ENCODE measurements at regions not wholly inside any gene's neighbourhood (a gene's known extent, or its start where the extent isn't known, plus 50 kb on each side); places are given as distances from the start of the nearest gene placed in this dataset.

DNA sequence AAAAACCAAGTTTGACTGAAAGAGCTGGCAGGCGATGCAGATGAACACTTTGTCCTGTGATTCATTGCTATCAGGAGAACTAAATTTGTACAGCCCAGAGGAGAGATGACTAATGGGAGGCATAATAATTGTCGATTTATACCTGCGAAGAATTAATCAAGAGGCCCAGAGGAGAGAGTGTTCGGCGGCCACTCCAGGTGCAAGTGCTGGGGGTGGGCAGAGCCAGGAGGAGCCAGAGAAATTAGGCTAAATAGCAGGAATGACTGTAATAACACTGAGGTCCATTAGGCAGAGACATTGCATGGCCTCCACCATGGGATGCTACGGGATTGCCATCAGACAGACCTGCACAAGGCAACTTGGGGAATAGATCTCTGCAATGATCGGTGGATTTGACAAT, 107.7 kb upstream of the UQCRFS1 start:
- peaks cover 0 to 19% of the 10 kb centered on the region in 2 donors for H3K27me3 ChIP-seq
- no peaks in the 10 kb centered on the region for H3K9me3 ChIP-seq
- intact Hi-C loops (cut with DNase I): no loop called here
- no peaks in the 10 kb centered on the region for H3K36me3 ChIP-seq
- ATAC-seq: no peak
- no peak for DNase-seq
- H3K27ac ChIP-seq: no peak overlapping the region
- TF ChIP-seq CTCF (IDR thresholded peaks at IDR 0.05): no peak
- no peak overlapping the region for H3K4me3 ChIP-seq
- no peaks in the 10 kb centered on the region for H3K4me1 ChIP-seq

GRCh38 chr19:29321116-29321515, 108.2 kb upstream of the UQCRFS1 start:
- no peak for TF ChIP-seq CTCF (IDR thresholded peaks at IDR 0.05)
- no peaks in the 10 kb centered on the region for H3K4me1 ChIP-seq
- H3K4me3 ChIP-seq: no peak overlapping the region
- no peaks in the 10 kb centered on the region for H3K36me3 ChIP-seq
- DNase-seq (no peak), ATAC-seq (no peak)
- intact Hi-C loops (cut with DNase I): no loop called here
- H3K27ac ChIP-seq: no peak overlapping the region
- H3K27me3 ChIP-seq: peaks cover 0 to 19% of the 10 kb centered on the region in 2 donors
- no peaks in the 10 kb centered on the region for H3K9me3 ChIP-seq

- no peak for TF ChIP-seq CTCF (IDR thresholded peaks at IDR 0.05)
- peaks cover 0 to 2% of the 10 kb centered on the region in 2 donors for H3K9me3 ChIP-seq
- H3K4me1 ChIP-seq: no peaks in the 10 kb centered on the region
- ATAC-seq: no peak
- H3K4me3 ChIP-seq: no peak overlapping the region
- intact Hi-C loops (cut with DNase I): no loop called here
- peaks cover 0 to 25% of the 10 kb centered on the region in 2 donors for H3K27me3 ChIP-seq
- no peaks in the 10 kb centered on the region for H3K36me3 ChIP-seq
- H3K27ac ChIP-seq: no peak overlapping the region
- no peak for DNase-seq
Measured at GRCh38 chr19:29323021-29323430, 110.1 kb upstream of the UQCRFS1 start.

GRCh38 chr19:29323440-29324290, 110.7 kb upstream of the UQCRFS1 start:
- DNase-seq: no peak
- TF ChIP-seq CTCF (IDR thresholded peaks at IDR 0.05): no peak
- Histone ChIP-seq H3K36me3 (no peaks in the 10 kb centered on the region), H3K4me3 (no peak overlapping the region), H3K9me3 (peaks cover 0 to 5% of the 10 kb centered on the region in 2 donors), H3K27me3 (peaks cover 0 to 25% of the 10 kb centered on the region in 2 donors), H3K4me1 (no peaks in the 10 kb centered on the region), H3K27ac (no peak overlapping the region)
- intact Hi-C loops (cut with DNase I): no loop called here
- ATAC-seq: no peak

DNA sequence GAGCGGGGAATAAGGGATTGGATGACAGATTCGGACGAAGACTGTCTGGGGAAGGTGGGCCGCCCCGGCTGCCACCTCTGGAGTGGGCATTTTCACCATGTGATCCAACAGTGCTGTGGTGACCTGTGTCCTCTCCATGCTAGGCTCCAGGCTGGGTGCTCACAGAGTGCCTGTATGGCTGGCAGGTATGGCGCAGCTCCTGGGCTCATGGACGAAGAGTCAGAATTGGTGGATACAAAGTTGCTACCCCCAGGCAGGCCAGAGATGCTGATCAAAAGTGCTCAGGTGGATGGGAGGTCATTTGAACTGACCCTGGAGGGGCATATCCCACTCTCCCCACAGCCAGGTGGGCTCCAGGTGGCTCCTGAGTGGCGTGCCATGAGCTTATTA, 111.3 kb upstream of the UQCRFS1 start:
- peaks cover 0 to 6% of the 10 kb centered on the region in 2 donors for H3K9me3 ChIP-seq
- intact Hi-C loops (cut with DNase I): no loop called here

More for the DNA sequence above, 111.3 kb upstream of the UQCRFS1 start:
- Histone ChIP-seq H3K27me3 (peaks cover 0 to 23% of the 10 kb centered on the region in 2 donors), H3K36me3 (no peaks in the 10 kb centered on the region), H3K27ac (no peak overlapping the region), H3K4me1 (no peaks in the 10 kb centered on the region), H3K4me3 (no peak overlapping the region)
- no peak for TF ChIP-seq CTCF (IDR thresholded peaks at IDR 0.05)
- ATAC-seq: no peak
- DNase-seq: no peak

Measured in left lung (tissue), 4 donors.